LNCAP (cell line): ENCODE measurements at regions not wholly inside any gene's neighbourhood (a gene's known extent, or its start where the extent isn't known, plus 50 kb on each side); places are given as distances from the start of the nearest gene placed in this dataset.

Experiments used
- TF ChIP-seq, protein P1 (sequence below): fragments of 450-650 bp; IDR thresholded peaks from 2 replicates; pipeline ENCODE4 v1.5.1; 2017; ENCODE audit warnings: mild to moderate bottlenecking

GRCh38 chr13:95474992-95475391 is 77.5 kb upstream of the CLDN10 start:
- TF ChIP-seq, protein P1, sequence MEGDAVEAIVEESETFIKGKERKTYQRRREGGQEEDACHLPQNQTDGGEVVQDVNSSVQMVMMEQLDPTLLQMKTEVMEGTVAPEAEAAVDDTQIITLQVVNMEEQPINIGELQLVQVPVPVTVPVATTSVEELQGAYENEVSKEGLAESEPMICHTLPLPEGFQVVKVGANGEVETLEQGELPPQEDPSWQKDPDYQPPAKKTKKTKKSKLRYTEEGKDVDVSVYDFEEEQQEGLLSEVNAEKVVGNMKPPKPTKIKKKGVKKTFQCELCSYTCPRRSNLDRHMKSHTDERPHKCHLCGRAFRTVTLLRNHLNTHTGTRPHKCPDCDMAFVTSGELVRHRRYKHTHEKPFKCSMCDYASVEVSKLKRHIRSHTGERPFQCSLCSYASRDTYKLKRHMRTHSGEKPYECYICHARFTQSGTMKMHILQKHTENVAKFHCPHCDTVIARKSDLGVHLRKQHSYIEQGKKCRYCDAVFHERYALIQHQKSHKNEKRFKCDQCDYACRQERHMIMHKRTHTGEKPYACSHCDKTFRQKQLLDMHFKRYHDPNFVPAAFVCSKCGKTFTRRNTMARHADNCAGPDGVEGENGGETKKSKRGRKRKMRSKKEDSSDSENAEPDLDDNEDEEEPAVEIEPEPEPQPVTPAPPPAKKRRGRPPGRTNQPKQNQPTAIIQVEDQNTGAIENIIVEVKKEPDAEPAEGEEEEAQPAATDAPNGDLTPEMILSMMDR = no peak

- TF ChIP-seq, protein P1 = no peak
These were observed 75.3 kb upstream of the CLDN10 start for GRCh38 chr13:95477187-95477586.

GRCh38 chr13:95479731-95480130 is 72.8 kb upstream of the CLDN10 start:
- TF ChIP-seq, protein P1 = no peak

DNA sequence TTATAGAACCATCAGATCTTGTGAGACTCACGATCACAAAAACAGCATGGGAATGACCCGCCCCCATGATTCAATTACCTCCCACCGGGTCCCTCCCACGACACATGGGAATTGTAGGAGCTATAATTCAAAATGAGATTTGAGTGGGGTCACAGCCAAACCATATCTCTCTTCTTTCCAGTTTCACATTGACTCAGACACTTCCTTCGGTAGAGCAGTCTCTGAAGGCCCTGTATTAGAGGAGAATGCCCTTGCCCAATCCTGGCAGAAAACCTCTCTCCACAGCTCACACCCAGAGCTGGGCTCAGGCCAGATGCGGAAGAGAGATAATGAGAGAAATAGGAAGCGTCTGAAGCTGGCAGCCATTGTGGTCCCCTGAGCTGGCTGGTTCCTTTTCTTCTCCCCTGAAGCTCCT is 72.4 kb upstream of the CLDN10 start:
- TF ChIP-seq, protein P1 = no peak

DNA sequence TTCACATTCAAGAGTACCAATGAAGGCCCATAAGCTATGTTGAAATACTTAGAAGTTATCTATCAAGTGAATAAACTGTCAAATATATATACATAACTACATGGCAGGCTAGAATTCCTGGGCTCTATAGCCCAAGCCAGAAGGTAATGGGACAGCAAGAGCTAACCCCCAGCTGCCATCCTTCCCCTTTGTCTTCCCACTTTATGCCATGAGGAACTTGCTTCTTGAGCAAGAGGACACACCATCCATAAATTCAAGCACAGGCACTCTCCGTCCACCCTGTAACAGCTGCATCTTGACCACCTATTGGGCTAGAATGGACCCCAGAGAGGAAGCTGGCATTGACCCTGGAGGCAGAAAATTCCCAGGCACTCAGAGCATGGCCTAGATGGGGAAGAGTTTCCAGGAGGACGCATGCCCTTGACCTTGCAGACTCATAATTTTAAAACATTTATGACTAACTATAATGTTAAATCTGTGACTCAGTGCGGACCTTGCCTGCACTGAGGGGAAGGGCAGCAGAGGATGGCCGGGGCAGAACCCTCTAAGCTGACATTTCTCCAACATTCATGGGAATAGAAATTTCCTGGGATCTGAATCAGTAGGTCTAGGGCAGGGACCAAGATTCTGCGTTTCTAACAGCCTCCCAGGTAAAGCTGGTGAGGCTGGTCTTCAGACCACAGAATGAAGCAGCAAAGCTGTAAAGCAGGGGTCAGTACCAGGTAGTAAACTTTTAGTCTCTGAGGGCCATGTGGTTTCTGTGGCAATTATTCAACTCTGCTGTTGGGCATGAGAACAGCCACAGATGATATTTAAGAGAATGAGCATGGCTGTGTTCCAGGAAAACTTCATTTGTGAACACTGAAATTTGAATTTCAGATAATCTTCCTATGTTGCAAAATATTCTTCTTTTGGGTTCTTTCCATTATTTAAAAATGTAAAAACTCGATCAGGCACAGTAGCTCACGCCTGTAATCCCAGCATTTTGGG is 71.4 kb upstream of the CLDN10 start:
- TF ChIP-seq, protein P1 = no peak

DNA sequence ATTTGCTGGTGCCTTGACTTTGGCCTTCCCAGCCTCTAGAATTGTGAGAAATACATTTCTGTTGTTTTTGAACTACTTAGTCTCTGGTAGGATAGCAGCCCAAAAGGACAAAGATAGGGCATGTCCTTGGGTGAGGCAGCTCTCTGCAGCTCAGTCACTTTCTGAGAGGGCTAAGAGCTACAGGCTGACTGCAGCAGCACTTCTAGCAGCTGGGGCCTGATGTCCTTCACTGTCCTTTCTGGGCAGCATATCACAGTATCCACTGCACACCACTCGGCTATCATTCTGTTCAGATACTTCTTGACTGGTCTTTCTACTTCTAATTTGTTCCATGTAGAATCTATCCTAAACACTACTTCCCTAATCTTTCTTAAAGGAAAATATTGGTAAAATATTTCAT is 68.5 kb upstream of the CLDN10 start:
- TF ChIP-seq, protein P1 = no peak

- TF ChIP-seq, protein P1 = no peak
These were observed 67.4 kb upstream of the CLDN10 start for GRCh38 chr13:95485045-95485517.
